ENCODE measurements at regions not wholly inside any gene's neighbourhood (a gene's known extent, or its start where the extent isn't known, plus 50 kb on each side); places are given as distances from the start of the nearest gene placed in this dataset.
"Not testable (repeated sequence)": the region's sequence is repeated elsewhere in the genome, so short reads cannot be mapped to it uniquely, and the experiment has no call there.

GRCh38 chr7:65216469-65216868 lies 157.2 kb upstream of the ZNF92 start:
- Histone ChIP-seq H3K79me2 (replicated peaks; ENCODE audit: insufficient read depth, low read length) (no peaks in the 10 kb centered on the region), H2AFZ (ENCODE audit: low read depth, low read length) (no peak overlapping the region), H4K20me1 (ENCODE audit: insufficient read depth) (no peaks in the 10 kb centered on the region)

GRCh38 chr7:65213260-65213659 lies 160.4 kb upstream of the ZNF92 start:
- H3K9ac ChIP-seq (ENCODE audit: low read length); H3K79me2 ChIP-seq (replicated peaks; ENCODE audit: insufficient read depth, low read length); H3K27ac ChIP-seq (ENCODE audit: low read length); H4K20me1 ChIP-seq (ENCODE audit: insufficient read depth); H3K9me2 ChIP-seq (ENCODE audit: insufficient read depth, low read length); H3K36me3 ChIP-seq (ENCODE audit: insufficient read depth, low read length); H3K9me3 ChIP-seq (ENCODE audit: low read length); H2AFZ ChIP-seq (ENCODE audit: low read depth, low read length); H3F3A ChIP-seq (ENCODE audit: insufficient read depth, low read length, poor library complexity, severe bottlenecking); H3K4me2 ChIP-seq (ENCODE audit: low read length); H3K4me3 ChIP-seq (ENCODE audit: low read length); H3K27me3 ChIP-seq (ENCODE audit: insufficient read depth, low read depth, low read length): not testable (repeated sequence)

More at GRCh38 chr7:65216469-65216868, 157.2 kb upstream of the ZNF92 start:
- Histone ChIP-seq H3F3A (ENCODE audit: insufficient read depth, low read length, poor library complexity, severe bottlenecking) (no peaks in the 10 kb centered on the region), H3K36me3 (ENCODE audit: insufficient read depth, low read length) (no peaks in the 10 kb centered on the region), H3K9ac (ENCODE audit: low read length) (no peak overlapping the region), H3K9me3 (ENCODE audit: low read length) (no peaks in the 10 kb centered on the region), H3K27me3 (ENCODE audit: insufficient read depth, low read depth, low read length) (no peaks in the 10 kb centered on the region), H3K4me3 (ENCODE audit: low read length) (no peak overlapping the region), H3K27ac (ENCODE audit: low read length) (no peak overlapping the region), H3K9me2 (ENCODE audit: insufficient read depth, low read length) (no peaks in the 10 kb centered on the region), H3K4me2 (ENCODE audit: low read length) (no peak overlapping the region)
- TF ChIP-seq EZH2 (IDR thresholded peaks at IDR 0.05; ENCODE audit: borderline replicate concordance, insufficient read depth, low read length, poor library complexity, severe bottlenecking) (no peak), SMC3 (conservative IDR thresholded peaks at IDR 0.05; ENCODE audit: poor library complexity) (peak; percentile 72), RAD21 (conservative IDR thresholded peaks at IDR 0.05) (peak; percentile 66), TAF1 (IDR thresholded peaks at IDR 0.05; ENCODE audit: low read depth) (no peak), CTCF (IDR thresholded peaks at IDR 0.05; ENCODE audit: poor library complexity, severe bottlenecking) (peak; percentile 68), EP300 (conservative IDR thresholded peaks at IDR 0.05; ENCODE audit: poor library complexity, severe bottlenecking) (no peak)
- TF ChIP-seq, protein P1, sequence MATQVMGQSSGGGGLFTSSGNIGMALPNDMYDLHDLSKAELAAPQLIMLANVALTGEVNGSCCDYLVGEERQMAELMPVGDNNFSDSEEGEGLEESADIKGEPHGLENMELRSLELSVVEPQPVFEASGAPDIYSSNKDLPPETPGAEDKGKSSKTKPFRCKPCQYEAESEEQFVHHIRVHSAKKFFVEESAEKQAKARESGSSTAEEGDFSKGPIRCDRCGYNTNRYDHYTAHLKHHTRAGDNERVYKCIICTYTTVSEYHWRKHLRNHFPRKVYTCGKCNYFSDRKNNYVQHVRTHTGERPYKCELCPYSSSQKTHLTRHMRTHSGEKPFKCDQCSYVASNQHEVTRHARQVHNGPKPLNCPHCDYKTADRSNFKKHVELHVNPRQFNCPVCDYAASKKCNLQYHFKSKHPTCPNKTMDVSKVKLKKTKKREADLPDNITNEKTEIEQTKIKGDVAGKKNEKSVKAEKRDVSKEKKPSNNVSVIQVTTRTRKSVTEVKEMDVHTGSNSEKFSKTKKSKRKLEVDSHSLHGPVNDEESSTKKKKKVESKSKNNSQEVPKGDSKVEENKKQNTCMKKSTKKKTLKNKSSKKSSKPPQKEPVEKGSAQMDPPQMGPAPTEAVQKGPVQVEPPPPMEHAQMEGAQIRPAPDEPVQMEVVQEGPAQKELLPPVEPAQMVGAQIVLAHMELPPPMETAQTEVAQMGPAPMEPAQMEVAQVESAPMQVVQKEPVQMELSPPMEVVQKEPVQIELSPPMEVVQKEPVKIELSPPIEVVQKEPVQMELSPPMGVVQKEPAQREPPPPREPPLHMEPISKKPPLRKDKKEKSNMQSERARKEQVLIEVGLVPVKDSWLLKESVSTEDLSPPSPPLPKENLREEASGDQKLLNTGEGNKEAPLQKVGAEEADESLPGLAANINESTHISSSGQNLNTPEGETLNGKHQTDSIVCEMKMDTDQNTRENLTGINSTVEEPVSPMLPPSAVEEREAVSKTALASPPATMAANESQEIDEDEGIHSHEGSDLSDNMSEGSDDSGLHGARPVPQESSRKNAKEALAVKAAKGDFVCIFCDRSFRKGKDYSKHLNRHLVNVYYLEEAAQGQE (IDR thresholded peaks at IDR 0.05; ENCODE audit: borderline replicate concordance), result no peak

DNA sequence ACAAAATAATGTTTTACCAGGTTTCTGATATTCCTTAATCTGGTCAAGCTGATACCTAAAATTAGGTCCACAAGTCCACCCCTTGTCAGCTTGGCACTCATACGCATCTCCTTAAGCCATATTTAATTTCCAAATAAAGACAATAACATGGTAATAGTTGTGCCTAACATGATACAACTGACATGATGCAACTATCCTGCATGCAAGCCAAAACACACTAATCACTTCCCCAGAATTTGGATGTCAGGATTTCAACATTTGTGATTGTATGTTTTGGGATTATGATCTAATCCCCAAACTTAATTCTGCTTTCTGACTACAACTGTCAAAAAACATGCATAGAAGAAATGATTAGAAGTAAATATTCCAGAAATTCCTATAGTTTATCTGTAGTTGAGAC lies 174.4 kb upstream of the ZNF92 start:
- not testable (repeated sequence) for H3K36me3 ChIP-seq (ENCODE audit: insufficient read depth, low read length); H3K4me2 ChIP-seq (ENCODE audit: low read length); H3K9ac ChIP-seq (ENCODE audit: low read length); H4K20me1 ChIP-seq (ENCODE audit: insufficient read depth); H3K9me2 ChIP-seq (ENCODE audit: insufficient read depth, low read length); H3K9me3 ChIP-seq (ENCODE audit: low read length); H3K4me3 ChIP-seq (ENCODE audit: low read length); H2AFZ ChIP-seq (ENCODE audit: low read depth, low read length); H3F3A ChIP-seq (ENCODE audit: insufficient read depth, low read length, poor library complexity, severe bottlenecking); H3K27me3 ChIP-seq (ENCODE audit: insufficient read depth, low read depth, low read length); H3K27ac ChIP-seq (ENCODE audit: low read length); H3K79me2 ChIP-seq (replicated peaks; ENCODE audit: insufficient read depth, low read length)

GRCh38 chr7:65193334-65194058 lies 180.2 kb upstream of the ZNF92 start:
- H3K9ac ChIP-seq (ENCODE audit: low read length); H2AFZ ChIP-seq (ENCODE audit: low read depth, low read length); H3K27me3 ChIP-seq (ENCODE audit: insufficient read depth, low read depth, low read length); H3K36me3 ChIP-seq (ENCODE audit: insufficient read depth, low read length); H3K4me3 ChIP-seq (ENCODE audit: low read length); H3K9me3 ChIP-seq (ENCODE audit: low read length); H3K9me2 ChIP-seq (ENCODE audit: insufficient read depth, low read length); H3K27ac ChIP-seq (ENCODE audit: low read length); H3K4me2 ChIP-seq (ENCODE audit: low read length); H4K20me1 ChIP-seq (ENCODE audit: insufficient read depth); H3F3A ChIP-seq (ENCODE audit: insufficient read depth, low read length, poor library complexity, severe bottlenecking); H3K79me2 ChIP-seq (replicated peaks; ENCODE audit: insufficient read depth, low read length): not testable (repeated sequence)

GRCh38 chr7:65177041-65177440 lies 170.6 kb upstream of the ERV3-1 start:
- H3K27ac ChIP-seq (ENCODE audit: low read length); H3K27me3 ChIP-seq (ENCODE audit: insufficient read depth, low read depth, low read length); H3K9me3 ChIP-seq (ENCODE audit: low read length); H3K79me2 ChIP-seq (replicated peaks; ENCODE audit: insufficient read depth, low read length); H3K4me2 ChIP-seq (ENCODE audit: low read length); H4K20me1 ChIP-seq (ENCODE audit: insufficient read depth); H2AFZ ChIP-seq (ENCODE audit: low read depth, low read length); H3F3A ChIP-seq (ENCODE audit: insufficient read depth, low read length, poor library complexity, severe bottlenecking); H3K4me3 ChIP-seq (ENCODE audit: low read length); H3K9ac ChIP-seq (ENCODE audit: low read length); H3K36me3 ChIP-seq (ENCODE audit: insufficient read depth, low read length); H3K9me2 ChIP-seq (ENCODE audit: insufficient read depth, low read length): not testable (repeated sequence)
